K562 (cell line): ENCODE measurements at regions not wholly inside any gene's neighbourhood (a gene's known extent, or its start where the extent isn't known, plus 50 kb on each side); places are given as distances from the start of the nearest gene placed in this dataset.

Experiments
- CC2D1A ChIP-seq: fragments of 450-650 bp; IDR thresholded peaks from 2 replicates; pipeline ENCODE4 v1.6.1; 2017; ENCODE audit warnings: mild to moderate bottlenecking
- HNRNPLL ChIP-seq: fragments of 200-400 bp; formaldehyde crosslinking; IDR thresholded peaks from 2 replicates; pipeline ENCODE4 v1.6.1; 2017; ENCODE audit warnings: low read length, low read depth, mild to moderate bottlenecking; ENCODE audit not compliant: poor library complexity, severe bottlenecking
- LARP7 ChIP-seq: fragments of 450-650 bp; IDR thresholded peaks from 2 replicates; pipeline ENCODE4 v1.6.1; 2016
- MCM7 ChIP-seq, 2 experiments: fragments of 450-650 bp; IDR thresholded peaks; 2 replicates each; pipeline ENCODE4 v1.6.1; 2016 to 2018
- RCOR1 ChIP-seq, 2 experiments: IDR thresholded peaks; 2 replicates each; pipeline ENCODE4 v1.6.1; 2012; ENCODE audit warnings: low read depth in 2 of 2, low read length in 2 of 2, borderline replicate concordance in 1 of 2, improper control_type of control experiment in 1 of 2
- SPI1 ChIP-seq: IDR thresholded peaks from 2 replicates; pipeline ENCODE4 v1.6.1; 2011; ENCODE audit warnings: low read depth, low read length, control low read depth, borderline replicate concordance
- ZNF586 ChIP-seq: fragments of 450-650 bp; formaldehyde crosslinking; conservative IDR thresholded peaks from 2 replicates; pipeline ENCODE4 v1.4.0; 2020; ENCODE audit warnings: mild to moderate bottlenecking, moderate library complexity
- TF ChIP-seq, protein P1 (sequence below), 3 experiments: IDR thresholded peaks in 2 of 3; conservative IDR thresholded peaks in 1 of 3; 2 replicates each; pipeline ENCODE4 v1.5.1; 2011 to 2012; ENCODE audit warnings: low read length in 3 of 3, mild to moderate bottlenecking in 3 of 3, control low read depth in 2 of 3, improper control_type of control experiment in 1 of 3, inconsistent platforms in 1 of 3, low read depth in 1 of 3, mixed read lengths in 1 of 3, moderate library complexity in 1 of 3; ENCODE audit not compliant: insufficient read depth in 2 of 3
- TF ChIP-seq, protein P2 (sequence below): sonication (generic); formaldehyde crosslinking; IDR thresholded peaks from 2 replicates; pipeline ENCODE4 v1.8.0; 2023; ENCODE audit warnings: mild to moderate bottlenecking, missing genetic modification reagents
- TF ChIP-seq, protein P3 (sequence below): fragments of 450-650 bp; IDR thresholded peaks from 2 replicates; pipeline ENCODE4 v1.7.1; 2018; ENCODE audit warnings: mild to moderate bottlenecking, low read depth; ENCODE audit not compliant: partially characterized antibody
- TF ChIP-seq, protein P4 (sequence below): IDR thresholded peaks from 3 replicates; pipeline ENCODE4 v1.6.1; 2011; ENCODE audit warnings: borderline replicate concordance, mild to moderate bottlenecking; ENCODE audit not compliant: insufficient read length, insufficient read depth
- TF ChIP-seq, protein P5 (sequence below): fragments of 250-450 bp; sonication (Bioruptor Pico); IDR thresholded peaks from 2 replicates; pipeline ENCODE4 v1.8.0; 2021; ENCODE audit warnings: mild to moderate bottlenecking, moderate library complexity

DNA sequence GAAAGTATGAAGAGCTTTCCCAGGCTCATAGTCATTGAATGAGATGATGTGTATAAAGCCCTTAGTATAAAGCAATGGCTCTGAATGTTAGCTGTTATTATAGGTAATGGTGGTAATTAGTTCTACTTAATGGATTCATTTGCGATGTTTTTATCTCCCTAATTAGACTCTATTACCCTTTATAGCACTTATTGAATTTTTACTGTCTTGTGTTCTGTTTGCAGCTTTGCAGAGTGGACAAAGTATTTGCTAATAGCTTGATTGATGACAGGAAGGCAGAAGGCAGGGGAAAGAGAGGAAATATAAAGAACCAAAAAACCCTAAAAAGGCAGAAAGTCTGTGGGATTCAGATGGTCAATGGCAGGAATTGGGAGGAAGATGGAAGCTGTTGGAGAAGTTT is 524.4 kb upstream of the SPRY2 start:
- TF ChIP-seq RCOR1 (IDR thresholded peaks at IDR 0.05; ENCODE audit: borderline replicate concordance in 1 of 2, low read depth in 2 of 2, low read length in 2 of 2) (no peak), MCM7 (IDR thresholded peaks at IDR 0.05) (no peak), LARP7 (no peak), CC2D1A (no peak), SPI1 (no peak), ZNF586 (CRISPR knock-in tag) (no peak), HNRNPLL (no peak)
- TF ChIP-seq, protein P1, sequence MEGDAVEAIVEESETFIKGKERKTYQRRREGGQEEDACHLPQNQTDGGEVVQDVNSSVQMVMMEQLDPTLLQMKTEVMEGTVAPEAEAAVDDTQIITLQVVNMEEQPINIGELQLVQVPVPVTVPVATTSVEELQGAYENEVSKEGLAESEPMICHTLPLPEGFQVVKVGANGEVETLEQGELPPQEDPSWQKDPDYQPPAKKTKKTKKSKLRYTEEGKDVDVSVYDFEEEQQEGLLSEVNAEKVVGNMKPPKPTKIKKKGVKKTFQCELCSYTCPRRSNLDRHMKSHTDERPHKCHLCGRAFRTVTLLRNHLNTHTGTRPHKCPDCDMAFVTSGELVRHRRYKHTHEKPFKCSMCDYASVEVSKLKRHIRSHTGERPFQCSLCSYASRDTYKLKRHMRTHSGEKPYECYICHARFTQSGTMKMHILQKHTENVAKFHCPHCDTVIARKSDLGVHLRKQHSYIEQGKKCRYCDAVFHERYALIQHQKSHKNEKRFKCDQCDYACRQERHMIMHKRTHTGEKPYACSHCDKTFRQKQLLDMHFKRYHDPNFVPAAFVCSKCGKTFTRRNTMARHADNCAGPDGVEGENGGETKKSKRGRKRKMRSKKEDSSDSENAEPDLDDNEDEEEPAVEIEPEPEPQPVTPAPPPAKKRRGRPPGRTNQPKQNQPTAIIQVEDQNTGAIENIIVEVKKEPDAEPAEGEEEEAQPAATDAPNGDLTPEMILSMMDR (IDR thresholded peaks at IDR 0.05 in 2 of 3, conservative IDR thresholded peaks at IDR 0.05 in 1 of 3; ENCODE audit: insufficient read depth in 2 of 3, low read depth in 1 of 3, low read length in 3 of 3) = no peak
- TF ChIP-seq, protein P2, sequence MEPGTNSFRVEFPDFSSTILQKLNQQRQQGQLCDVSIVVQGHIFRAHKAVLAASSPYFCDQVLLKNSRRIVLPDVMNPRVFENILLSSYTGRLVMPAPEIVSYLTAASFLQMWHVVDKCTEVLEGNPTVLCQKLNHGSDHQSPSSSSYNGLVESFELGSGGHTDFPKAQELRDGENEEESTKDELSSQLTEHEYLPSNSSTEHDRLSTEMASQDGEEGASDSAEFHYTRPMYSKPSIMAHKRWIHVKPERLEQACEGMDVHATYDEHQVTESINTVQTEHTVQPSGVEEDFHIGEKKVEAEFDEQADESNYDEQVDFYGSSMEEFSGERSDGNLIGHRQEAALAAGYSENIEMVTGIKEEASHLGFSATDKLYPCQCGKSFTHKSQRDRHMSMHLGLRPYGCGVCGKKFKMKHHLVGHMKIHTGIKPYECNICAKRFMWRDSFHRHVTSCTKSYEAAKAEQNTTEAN (CRISPR knock-in tag) = no peak
- TF ChIP-seq, protein P3, sequence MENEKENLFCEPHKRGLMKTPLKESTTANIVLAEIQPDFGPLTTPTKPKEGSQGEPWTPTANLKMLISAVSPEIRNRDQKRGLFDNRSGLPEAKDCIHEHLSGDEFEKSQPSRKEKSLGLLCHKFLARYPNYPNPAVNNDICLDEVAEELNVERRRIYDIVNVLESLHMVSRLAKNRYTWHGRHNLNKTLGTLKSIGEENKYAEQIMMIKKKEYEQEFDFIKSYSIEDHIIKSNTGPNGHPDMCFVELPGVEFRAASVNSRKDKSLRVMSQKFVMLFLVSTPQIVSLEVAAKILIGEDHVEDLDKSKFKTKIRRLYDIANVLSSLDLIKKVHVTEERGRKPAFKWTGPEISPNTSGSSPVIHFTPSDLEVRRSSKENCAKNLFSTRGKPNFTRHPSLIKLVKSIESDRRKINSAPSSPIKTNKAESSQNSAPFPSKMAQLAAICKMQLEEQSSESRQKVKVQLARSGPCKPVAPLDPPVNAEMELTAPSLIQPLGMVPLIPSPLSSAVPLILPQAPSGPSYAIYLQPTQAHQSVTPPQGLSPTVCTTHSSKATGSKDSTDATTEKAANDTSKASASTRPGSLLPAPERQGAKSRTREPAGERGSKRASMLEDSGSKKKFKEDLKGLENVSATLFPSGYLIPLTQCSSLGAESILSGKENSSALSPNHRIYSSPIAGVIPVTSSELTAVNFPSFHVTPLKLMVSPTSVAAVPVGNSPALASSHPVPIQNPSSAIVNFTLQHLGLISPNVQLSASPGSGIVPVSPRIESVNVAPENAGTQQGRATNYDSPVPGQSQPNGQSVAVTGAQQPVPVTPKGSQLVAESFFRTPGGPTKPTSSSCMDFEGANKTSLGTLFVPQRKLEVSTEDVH = no peak
- TF ChIP-seq, protein P4, sequence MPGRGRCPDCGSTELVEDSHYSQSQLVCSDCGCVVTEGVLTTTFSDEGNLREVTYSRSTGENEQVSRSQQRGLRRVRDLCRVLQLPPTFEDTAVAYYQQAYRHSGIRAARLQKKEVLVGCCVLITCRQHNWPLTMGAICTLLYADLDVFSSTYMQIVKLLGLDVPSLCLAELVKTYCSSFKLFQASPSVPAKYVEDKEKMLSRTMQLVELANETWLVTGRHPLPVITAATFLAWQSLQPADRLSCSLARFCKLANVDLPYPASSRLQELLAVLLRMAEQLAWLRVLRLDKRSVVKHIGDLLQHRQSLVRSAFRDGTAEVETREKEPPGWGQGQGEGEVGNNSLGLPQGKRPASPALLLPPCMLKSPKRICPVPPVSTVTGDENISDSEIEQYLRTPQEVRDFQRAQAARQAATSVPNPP = no peak
- TF ChIP-seq, protein P5, sequence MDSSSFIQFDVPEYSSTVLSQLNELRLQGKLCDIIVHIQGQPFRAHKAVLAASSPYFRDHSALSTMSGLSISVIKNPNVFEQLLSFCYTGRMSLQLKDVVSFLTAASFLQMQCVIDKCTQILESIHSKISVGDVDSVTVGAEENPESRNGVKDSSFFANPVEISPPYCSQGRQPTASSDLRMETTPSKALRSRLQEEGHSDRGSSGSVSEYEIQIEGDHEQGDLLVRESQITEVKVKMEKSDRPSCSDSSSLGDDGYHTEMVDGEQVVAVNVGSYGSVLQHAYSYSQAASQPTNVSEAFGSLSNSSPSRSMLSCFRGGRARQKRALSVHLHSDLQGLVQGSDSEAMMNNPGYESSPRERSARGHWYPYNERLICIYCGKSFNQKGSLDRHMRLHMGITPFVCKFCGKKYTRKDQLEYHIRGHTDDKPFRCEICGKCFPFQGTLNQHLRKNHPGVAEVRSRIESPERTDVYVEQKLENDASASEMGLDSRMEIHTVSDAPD (CRISPR knock-in tag) = no peak
